ENCODE measurements at regions not wholly inside any gene's neighbourhood (a gene's known extent, or its start where the extent isn't known, plus 50 kb on each side); places are given as distances from the start of the nearest gene placed in this dataset.
A peak's percentile ranks its signal among the peaks of the same experiment; 100 is the strongest.

- H3K4me1 ChIP-seq (ENCODE audit: insufficient read depth, low read length) = no peaks in the 10 kb centered on the region
- Mint-ChIP-seq H3K27me3 (ENCODE audit: low read depth, unreplicated experiment) (no peaks in the 10 kb centered on the region), H3K36me3 (ENCODE audit: low read depth, unreplicated experiment) (no peaks in the 10 kb centered on the region), H3K27ac (ENCODE audit: unreplicated experiment) (no peak overlapping the region), H3K9me3 (ENCODE audit: unreplicated experiment) (peaks cover 4% of the 10 kb centered on the region), H3K4me3 (ENCODE audit: unreplicated experiment) (no peak overlapping the region), H3K4me1 (ENCODE audit: low read depth, unreplicated experiment) (peaks cover 3% of the 10 kb centered on the region)
- no peaks in the 10 kb centered on the region for H3K9me3 ChIP-seq (ENCODE audit: insufficient read depth, low read depth, low read length)
- H3K27me3 ChIP-seq (ENCODE audit: insufficient read depth, low read length) = no peaks in the 10 kb centered on the region
- no peaks in the 10 kb centered on the region for H3K79me2 ChIP-seq (ENCODE audit: insufficient read depth, low read length)
- no peak for TF ChIP-seq CTCF (IDR thresholded peaks at IDR 0.05; ENCODE audit: insufficient read depth, low read depth, low read length)
- TF ChIP-seq EZH2 (IDR thresholded peaks at IDR 0.05; ENCODE audit: insufficient read depth, low read length) = no peak
- DNase-seq (ENCODE audit: low read depth) (no peak), FAIRE-seq (no peak)
- H3K27ac ChIP-seq (ENCODE audit: low read depth, low read length) = no peak overlapping the region
- no peak overlapping the region for H3K9ac ChIP-seq (ENCODE audit: low read length)
- no peak overlapping the region for H3K4me3 ChIP-seq (ENCODE audit: insufficient read depth, low read depth, low read length)
- no peaks in the 10 kb centered on the region for H3K36me3 ChIP-seq (ENCODE audit: insufficient read depth, low read length)
- H3K4me2 ChIP-seq (ENCODE audit: low read length) = no peak overlapping the region
- no peak overlapping the region for H2AFZ ChIP-seq (ENCODE audit: low read depth, low read length)
- no peaks in the 10 kb centered on the region for H4K20me1 ChIP-seq (ENCODE audit: insufficient read depth, low read length)
These were observed 102.1 kb upstream of the PMCH start for GRCh38 chr12:102299731-102300130.

- FAIRE-seq (no peak), DNase-seq (ENCODE audit: low read depth) (peak; percentile 68)
- Mint-ChIP-seq H3K27ac (ENCODE audit: unreplicated experiment) (no peak overlapping the region), H3K36me3 (ENCODE audit: low read depth, unreplicated experiment) (no peaks in the 10 kb centered on the region), H3K4me1 (ENCODE audit: low read depth, unreplicated experiment) (peaks cover 3% of the 10 kb centered on the region), H3K9me3 (ENCODE audit: unreplicated experiment) (no peaks in the 10 kb centered on the region), H3K4me3 (ENCODE audit: unreplicated experiment) (no peak overlapping the region), H3K27me3 (ENCODE audit: low read depth, unreplicated experiment) (no peaks in the 10 kb centered on the region)
- no peaks in the 10 kb centered on the region for H4K20me1 ChIP-seq (ENCODE audit: insufficient read depth, low read length)
- no peak for TF ChIP-seq CTCF (IDR thresholded peaks at IDR 0.05; ENCODE audit: insufficient read depth, low read depth, low read length)
- no peak for TF ChIP-seq EZH2 (IDR thresholded peaks at IDR 0.05; ENCODE audit: insufficient read depth, low read length)
- no peaks in the 10 kb centered on the region for H3K27me3 ChIP-seq (ENCODE audit: insufficient read depth, low read length)
- H3K9me3 ChIP-seq (ENCODE audit: insufficient read depth, low read depth, low read length) = no peaks in the 10 kb centered on the region
- no peaks in the 10 kb centered on the region for H3K79me2 ChIP-seq (ENCODE audit: insufficient read depth, low read length)
- no peaks in the 10 kb centered on the region for H3K36me3 ChIP-seq (ENCODE audit: insufficient read depth, low read length)
- H3K4me1 ChIP-seq (ENCODE audit: insufficient read depth, low read length) = no peaks in the 10 kb centered on the region
- H3K9ac ChIP-seq (ENCODE audit: low read length) = no peak overlapping the region
- no peak overlapping the region for H2AFZ ChIP-seq (ENCODE audit: low read depth, low read length)
- H3K4me2 ChIP-seq (ENCODE audit: low read length) = no peak overlapping the region
- no peak overlapping the region for H3K27ac ChIP-seq (ENCODE audit: low read depth, low read length)
- H3K4me3 ChIP-seq (ENCODE audit: insufficient read depth, low read depth, low read length) = no peak overlapping the region
These were observed 100.4 kb upstream of the PMCH start for GRCh38 chr12:102298022-102298421.

GRCh38 chr12:102297412-102297811, 99.8 kb upstream of the PMCH start:
- Mint-ChIP-seq H3K27ac (ENCODE audit: unreplicated experiment) (no peak overlapping the region), H3K27me3 (ENCODE audit: low read depth, unreplicated experiment) (no peaks in the 10 kb centered on the region), H3K9me3 (ENCODE audit: unreplicated experiment) (no peaks in the 10 kb centered on the region), H3K36me3 (ENCODE audit: low read depth, unreplicated experiment) (no peaks in the 10 kb centered on the region), H3K4me3 (ENCODE audit: unreplicated experiment) (no peak overlapping the region), H3K4me1 (ENCODE audit: low read depth, unreplicated experiment) (peaks cover 3% of the 10 kb centered on the region)
- DNase-seq (ENCODE audit: low read depth) (no peak), FAIRE-seq (no peak)
- Histone ChIP-seq H3K4me1 (ENCODE audit: insufficient read depth, low read length) (no peaks in the 10 kb centered on the region), H3K4me3 (ENCODE audit: insufficient read depth, low read depth, low read length) (no peak overlapping the region), H3K9me3 (ENCODE audit: insufficient read depth, low read depth, low read length) (no peaks in the 10 kb centered on the region), H3K27me3 (ENCODE audit: insufficient read depth, low read length) (no peaks in the 10 kb centered on the region), H4K20me1 (ENCODE audit: insufficient read depth, low read length) (no peaks in the 10 kb centered on the region), H3K79me2 (ENCODE audit: insufficient read depth, low read length) (no peaks in the 10 kb centered on the region), H3K9ac (ENCODE audit: low read length) (no peak overlapping the region), H3K27ac (ENCODE audit: low read depth, low read length) (no peak overlapping the region), H3K4me2 (ENCODE audit: low read length) (no peak overlapping the region), H2AFZ (ENCODE audit: low read depth, low read length) (no peak overlapping the region), H3K36me3 (ENCODE audit: insufficient read depth, low read length) (no peaks in the 10 kb centered on the region)
- TF ChIP-seq CTCF (IDR thresholded peaks at IDR 0.05; ENCODE audit: insufficient read depth, low read depth, low read length) (no peak), EZH2 (IDR thresholded peaks at IDR 0.05; ENCODE audit: insufficient read depth, low read length) (no peak)

All from astrocyte (in vitro differentiated cells and primary cell).